ENCODE measurements at regions not wholly inside any gene's neighbourhood (a gene's known extent, or its start where the extent isn't known, plus 50 kb on each side); places are given as distances from the start of the nearest gene placed in this dataset.

- ATAC-seq (no peak), DNase-seq (no peak)
- H3K9me3 Mint-ChIP-seq (ENCODE audit: low read depth), result no peaks in the 10 kb centered on the region
- no peaks in the 10 kb centered on the region for H3K27me3 Mint-ChIP-seq
- POLR2A ChIA-PET, result no interaction called here
- H3K36me3 Mint-ChIP-seq (ENCODE audit: low read depth), result no peaks in the 10 kb centered on the region
- H3K27ac Mint-ChIP-seq, result no peak overlapping the region
- intact Hi-C loops (cut with DNase I, micrococcal nuclease), result no loop called here
- H3K4me1 Mint-ChIP-seq, result peaks cover 34% of the 10 kb centered on the region
- CTCF ChIA-PET, result no interaction called here
- H3K4me3 Mint-ChIP-seq, result no peak overlapping the region
These were observed 326.5 kb upstream of the GATB start for GRCh38 chr4:152087335-152087734.

DNA sequence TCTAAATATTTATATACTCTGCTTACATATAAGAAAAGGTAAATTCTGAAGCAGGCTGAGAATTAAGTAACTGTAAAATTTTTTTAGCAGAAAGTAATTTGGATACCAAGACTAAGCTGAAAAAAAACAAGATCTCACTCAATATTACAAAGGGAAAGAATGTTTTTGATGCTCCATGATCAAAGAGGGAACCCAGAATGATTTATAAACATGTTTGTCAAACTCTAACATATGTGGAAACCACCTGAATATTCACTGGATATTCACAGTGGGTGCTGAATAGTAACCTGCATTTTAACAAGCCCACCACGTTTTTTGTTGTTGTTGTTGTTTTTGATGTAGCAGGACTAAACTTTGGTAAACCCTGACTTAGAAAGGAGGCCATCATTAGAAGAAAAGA, 324.9 kb upstream of the GATB start:
- Mint-ChIP-seq H3K27ac (no peak overlapping the region), H3K9me3 (ENCODE audit: low read depth) (peaks cover 2% of the 10 kb centered on the region), H3K4me1 (peaks cover 44% of the 10 kb centered on the region), H3K4me3 (no peak overlapping the region), H3K36me3 (ENCODE audit: low read depth) (no peaks in the 10 kb centered on the region), H3K27me3 (no peaks in the 10 kb centered on the region)
- intact Hi-C loops (cut with DNase I, micrococcal nuclease), result no loop called here
- no peak for DNase-seq
- no peak for ATAC-seq
- ChIA-PET POLR2A (no interaction called here), CTCF (no interaction called here)

DNA sequence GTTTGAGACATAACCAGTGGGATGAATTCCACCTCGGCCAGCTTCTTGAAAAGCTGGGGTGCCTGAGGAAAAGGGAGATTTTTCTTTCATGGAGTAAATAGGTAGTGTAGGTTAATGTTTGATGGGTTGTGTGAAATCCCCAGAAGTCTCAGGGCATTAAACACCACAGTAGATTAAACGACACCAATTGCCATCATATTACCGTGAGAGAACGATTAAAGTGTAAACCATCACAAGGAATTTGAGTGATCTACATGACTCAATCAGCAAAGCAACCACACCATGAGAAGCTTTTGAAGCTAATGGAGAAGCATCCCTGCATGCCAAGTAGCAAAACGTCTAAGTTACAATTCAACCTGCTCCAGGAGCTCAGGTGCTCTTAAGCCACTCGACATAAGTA, 322.5 kb upstream of the GATB start:
- peaks cover 2% of the 10 kb centered on the region for H3K9me3 Mint-ChIP-seq (ENCODE audit: low read depth)
- H3K4me3 Mint-ChIP-seq, result no peak overlapping the region
- DNase-seq (no peak), ATAC-seq (no peak)
- no peak overlapping the region for H3K27ac Mint-ChIP-seq
- ChIA-PET POLR2A (no interaction called here), CTCF (no interaction called here)
- intact Hi-C loops (cut with DNase I, micrococcal nuclease), result no loop called here
- no peaks in the 10 kb centered on the region for H3K36me3 Mint-ChIP-seq (ENCODE audit: low read depth)
- no peaks in the 10 kb centered on the region for H3K27me3 Mint-ChIP-seq
- peaks cover 53% of the 10 kb centered on the region for H3K4me1 Mint-ChIP-seq

- intact Hi-C loops (cut with DNase I, micrococcal nuclease), result no loop called here
These were observed 320.2 kb upstream of the GATB start for GRCh38 chr4:152081024-152081423.

GRCh38 chr4:152079543-152080293, 318.9 kb upstream of the GATB start:
- Mint-ChIP-seq H3K4me1 (peaks cover 58% of the 10 kb centered on the region), H3K9me3 (ENCODE audit: low read depth) (peaks cover 5% of the 10 kb centered on the region), H3K27me3 (no peaks in the 10 kb centered on the region), H3K4me3 (no peak overlapping the region), H3K27ac (peak overlapping the region; percentile 86), H3K36me3 (ENCODE audit: low read depth) (no peaks in the 10 kb centered on the region)
- ATAC-seq (peak; percentile 90), DNase-seq (peak; percentile 67)
- ChIA-PET CTCF (interaction anchor here (0.6 to 1.3 kb wide), 2 partner anchors 15 to 261 kb away, joined by 3 to 4 read pairs; no protein-coding TSS in a partner anchor), POLR2A (interaction anchor here (0.6 kb wide), 1 partner anchor 150 kb away, joined by 4 read pairs; no protein-coding TSS in a partner anchor)
- intact Hi-C loops (cut with DNase I, micrococcal nuclease), result no loop called here

More at GRCh38 chr4:152081024-152081423, 320.2 kb upstream of the GATB start:
- no peak overlapping the region for H3K4me3 Mint-ChIP-seq
- POLR2A ChIA-PET, result no interaction called here
- ATAC-seq (peak; percentile 60), DNase-seq (no peak)
- no peak overlapping the region for H3K27ac Mint-ChIP-seq
- H3K9me3 Mint-ChIP-seq (ENCODE audit: low read depth), result peaks cover 5% of the 10 kb centered on the region
- CTCF ChIA-PET, result no interaction called here
- no peaks in the 10 kb centered on the region for H3K27me3 Mint-ChIP-seq
- no peaks in the 10 kb centered on the region for H3K36me3 Mint-ChIP-seq (ENCODE audit: low read depth)
- peaks cover 58% of the 10 kb centered on the region for H3K4me1 Mint-ChIP-seq

GRCh38 chr4:152079079-152079478, 318.3 kb upstream of the GATB start:
- no peak overlapping the region for H3K4me3 Mint-ChIP-seq
- intact Hi-C loops (cut with DNase I, micrococcal nuclease), result no loop called here
- H3K36me3 Mint-ChIP-seq (ENCODE audit: low read depth), result no peaks in the 10 kb centered on the region
- peaks cover 59% of the 10 kb centered on the region for H3K4me1 Mint-ChIP-seq
- no peaks in the 10 kb centered on the region for H3K27me3 Mint-ChIP-seq
- ChIA-PET CTCF (interaction anchor here (1.3 kb wide), 1 partner anchor 15 kb away, joined by 4 read pairs; no protein-coding TSS in a partner anchor), POLR2A (no interaction called here)
- DNase-seq, result no peak
- H3K9me3 Mint-ChIP-seq (ENCODE audit: low read depth), result peaks cover 5% of the 10 kb centered on the region
- no peak for ATAC-seq
- H3K27ac Mint-ChIP-seq, result no peak overlapping the region

DNA sequence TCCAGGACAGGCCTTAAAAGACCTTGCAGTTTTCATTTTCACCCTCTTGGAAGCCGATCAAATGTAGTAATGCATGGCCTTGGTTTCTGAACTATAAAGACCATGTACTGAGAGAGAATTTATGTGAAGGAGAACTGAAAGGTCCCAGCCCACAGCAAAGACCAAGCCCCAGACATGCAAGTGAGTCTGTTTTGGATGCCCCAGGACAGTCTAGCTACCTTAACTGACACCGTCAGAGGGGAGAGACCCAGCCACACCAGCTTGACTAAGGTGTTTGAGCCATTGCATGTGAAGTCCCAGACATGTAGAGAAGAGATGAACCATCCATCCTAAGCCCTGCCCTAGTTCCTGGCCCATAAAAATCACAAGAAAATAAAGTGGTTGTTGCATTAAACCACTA, 316.8 kb upstream of the GATB start:
- POLR2A ChIA-PET, result no interaction called here
- DNase-seq, result no peak
- CTCF ChIA-PET, result interaction anchor here (1.0 kb wide), 1 partner anchor 24 kb away, joined by 3 read pairs; no protein-coding TSS in a partner anchor
- H3K4me3 Mint-ChIP-seq, result no peak overlapping the region
- H3K9me3 Mint-ChIP-seq (ENCODE audit: low read depth), result peaks cover 5% of the 10 kb centered on the region
- ATAC-seq, result no peak
- peaks cover 61% of the 10 kb centered on the region for H3K4me1 Mint-ChIP-seq
- H3K27me3 Mint-ChIP-seq, result no peaks in the 10 kb centered on the region
- H3K27ac Mint-ChIP-seq, result no peak overlapping the region
- H3K36me3 Mint-ChIP-seq (ENCODE audit: low read depth), result no peaks in the 10 kb centered on the region
- intact Hi-C loops (cut with DNase I, micrococcal nuclease), result no loop called here

DNA sequence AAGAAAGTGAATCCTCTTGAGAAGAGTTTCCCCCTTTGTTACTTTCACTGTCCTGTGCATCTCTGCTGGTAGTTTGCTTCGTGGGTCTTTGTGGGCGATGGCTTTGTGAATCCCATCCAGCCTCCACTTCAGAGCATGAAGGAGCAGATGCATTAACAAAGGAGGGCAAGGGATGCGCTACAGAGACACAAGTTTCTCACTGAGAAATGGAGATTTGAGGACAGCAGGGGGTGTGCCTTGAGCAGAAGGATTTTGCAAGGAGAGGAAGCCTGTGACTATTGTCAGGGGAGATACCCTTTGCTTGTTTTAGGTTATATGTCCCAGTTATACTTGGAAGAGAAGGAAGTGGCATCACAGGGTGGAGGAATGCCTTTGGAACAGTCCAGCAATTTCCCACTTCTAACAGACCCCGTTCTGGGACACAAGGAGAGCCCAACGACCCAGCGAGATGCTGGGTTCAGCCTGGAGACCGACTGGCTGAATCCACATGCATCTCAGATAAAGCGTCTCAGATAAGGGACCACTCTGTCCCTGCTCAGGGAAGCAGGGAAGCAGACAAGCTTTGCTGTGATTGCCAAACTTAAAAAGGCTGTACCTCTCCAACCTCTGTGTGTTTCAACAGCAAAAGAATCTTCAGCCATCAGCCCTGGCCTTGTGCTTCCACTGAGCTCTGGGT, 314.6 kb upstream of the GATB start:
- no peaks in the 10 kb centered on the region for H3K36me3 Mint-ChIP-seq (ENCODE audit: low read depth)
- H3K27ac Mint-ChIP-seq, result no peak overlapping the region
- ChIA-PET POLR2A (no interaction called here), CTCF (no interaction called here)
- no peak overlapping the region for H3K4me3 Mint-ChIP-seq
- intact Hi-C loops (cut with DNase I, micrococcal nuclease), result no loop called here
- DNase-seq, result no peak
- H3K27me3 Mint-ChIP-seq, result no peaks in the 10 kb centered on the region
- no peak for ATAC-seq
- H3K4me1 Mint-ChIP-seq, result peaks cover 46% of the 10 kb centered on the region
- peaks cover 3% of the 10 kb centered on the region for H3K9me3 Mint-ChIP-seq (ENCODE audit: low read depth)

- Mint-ChIP-seq H3K27me3 (no peaks in the 10 kb centered on the region), H3K4me1 (peaks cover 38% of the 10 kb centered on the region), H3K27ac (no peak overlapping the region), H3K9me3 (ENCODE audit: low read depth) (peaks cover 3% of the 10 kb centered on the region), H3K4me3 (no peak overlapping the region), H3K36me3 (ENCODE audit: low read depth) (no peaks in the 10 kb centered on the region)
- ChIA-PET POLR2A (no interaction called here), CTCF (interaction anchor here (0.6 to 0.9 kb wide), 2 partner anchors 333 to 927 kb away, joined by 3 to 4 read pairs; no protein-coding TSS in a partner anchor)
- ATAC-seq (peak; percentile 57), DNase-seq (no peak)
- intact Hi-C loops (cut with DNase I, micrococcal nuclease), result no loop called here
These were observed 313.8 kb upstream of the GATB start for GRCh38 chr4:152074573-152074972.

DNA sequence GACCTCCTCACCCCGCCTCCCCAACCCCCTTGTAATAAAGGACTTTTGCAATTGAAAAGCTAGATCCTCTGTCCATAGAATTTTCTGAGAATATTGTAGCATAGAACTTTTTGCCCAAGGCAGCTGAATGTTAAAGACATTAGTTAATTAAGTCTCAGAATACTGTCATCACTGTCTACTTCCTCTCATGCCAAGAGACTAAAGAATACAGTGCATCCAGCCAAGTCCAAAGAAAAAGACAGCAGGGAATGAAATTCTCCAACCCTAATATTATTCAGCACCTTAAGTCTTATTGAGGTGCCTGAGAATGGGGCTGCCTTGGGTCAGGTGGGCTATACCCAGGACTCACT, 313.3 kb upstream of the GATB start:
- POLR2A ChIA-PET, result no interaction called here
- Mint-ChIP-seq H3K9me3 (ENCODE audit: low read depth) (peaks cover 3% of the 10 kb centered on the region), H3K4me3 (no peak overlapping the region), H3K4me1 (peaks cover 35% of the 10 kb centered on the region), H3K27me3 (no peaks in the 10 kb centered on the region), H3K27ac (no peak overlapping the region), H3K36me3 (ENCODE audit: low read depth) (no peaks in the 10 kb centered on the region)
- intact Hi-C loops (cut with DNase I, micrococcal nuclease), result no loop called here
- no peak for DNase-seq
- CTCF ChIA-PET, result interaction anchor here (0.6 to 0.9 kb wide), 2 partner anchors 332 to 926 kb away, joined by 3 to 4 read pairs; no protein-coding TSS in a partner anchor
- ATAC-seq, result no peak

DNA sequence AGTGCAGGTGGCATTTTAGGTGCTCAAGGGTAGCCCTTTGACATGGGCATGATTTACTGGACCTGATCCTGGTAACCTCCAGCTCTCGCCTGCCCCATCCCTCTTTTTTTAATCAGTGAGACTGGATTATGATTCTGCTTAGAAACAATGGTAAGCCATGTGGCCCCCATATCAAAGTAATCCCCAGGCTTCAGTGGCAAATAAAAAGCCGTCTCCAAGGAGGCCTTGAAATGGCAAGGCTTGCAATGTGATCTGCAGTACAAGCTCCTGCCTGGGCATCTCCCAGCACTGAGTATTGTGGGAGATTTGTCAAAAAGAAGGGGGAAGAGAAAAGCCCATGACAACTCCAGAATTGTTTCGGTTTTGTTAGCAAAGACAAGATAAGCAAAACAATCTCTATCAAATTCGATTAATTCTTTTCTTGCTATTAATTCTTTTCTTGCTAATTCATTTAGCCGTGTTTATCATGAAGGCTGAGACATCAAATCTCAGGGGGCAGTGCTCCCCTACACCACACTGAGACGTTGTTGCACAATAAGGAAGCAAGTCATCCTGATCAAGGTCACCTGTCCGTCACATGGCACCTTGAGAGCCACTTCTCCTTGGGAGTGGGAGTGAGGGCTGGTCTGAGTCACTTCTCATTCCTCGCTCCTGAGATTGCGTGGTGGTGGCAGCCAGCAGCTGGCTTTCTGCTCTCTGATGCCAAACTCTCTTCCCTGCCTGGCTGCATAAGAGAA, 312.7 kb upstream of the GATB start:
- H3K27ac Mint-ChIP-seq, result no peak overlapping the region
- no peaks in the 10 kb centered on the region for H3K27me3 Mint-ChIP-seq
- no peaks in the 10 kb centered on the region for H3K36me3 Mint-ChIP-seq (ENCODE audit: low read depth)
- DNase-seq, result no peak
- intact Hi-C loops (cut with DNase I, micrococcal nuclease), result no loop called here
- ATAC-seq, result no peak
- peaks cover 3% of the 10 kb centered on the region for H3K9me3 Mint-ChIP-seq (ENCODE audit: low read depth)
- ChIA-PET CTCF (interaction anchor here (0.6 to 0.7 kb wide), 2 partner anchors 28 to 332 kb away, joined by 3 to 4 read pairs; no protein-coding TSS in a partner anchor), POLR2A (no interaction called here)
- peaks cover 37% of the 10 kb centered on the region for H3K4me1 Mint-ChIP-seq
- no peak overlapping the region for H3K4me3 Mint-ChIP-seq

Data from activated CD4-positive, alpha-beta T cell treated with anti-CD3 and anti-CD28 coated beads for 36 hours (primary cell).